ENCODE measurements at regions not wholly inside any gene's neighbourhood (a gene's known extent, or its start where the extent isn't known, plus 50 kb on each side); places are given as distances from the start of the nearest gene placed in this dataset.

- Histone ChIP-seq H3K27ac (no peak overlapping the region), H3K9ac (ENCODE audit: low read depth in 2 of 2, low read length in 2 of 2) (no peak overlapping the region), H3K27me3 (no peaks in the 10 kb centered on the region), H3K36me3 (no peaks in the 10 kb centered on the region), H3K4me3 (no peak overlapping the region), H3K4me1 (no peaks in the 10 kb centered on the region), H3K9me3 (no peaks in the 10 kb centered on the region)
- TF ChIP-seq CTCF (IDR thresholded peaks at IDR 0.05) = no peak
- no peak for DNase-seq
- intact Hi-C loops (cut with DNase I) = no loop called here
These were observed 521.7 kb upstream of the MCTP2 start for GRCh38 chr15:93709708-93710107.

- H3K9ac ChIP-seq (ENCODE audit: low read depth in 2 of 2, low read length in 2 of 2) = no peak overlapping the region
- DNase-seq = no peak
- intact Hi-C loops (cut with DNase I) = no loop called here
- no peaks in the 10 kb centered on the region for H3K36me3 ChIP-seq
- no peaks in the 10 kb centered on the region for H3K9me3 ChIP-seq
- H3K27ac ChIP-seq = no peak overlapping the region
- no peak for TF ChIP-seq CTCF (IDR thresholded peaks at IDR 0.05)
- H3K27me3 ChIP-seq = no peaks in the 10 kb centered on the region
- H3K4me3 ChIP-seq = no peak overlapping the region
- H3K4me1 ChIP-seq = no peaks in the 10 kb centered on the region
These were observed 522.5 kb upstream of the MCTP2 start for GRCh38 chr15:93708724-93709445.

- H3K9ac ChIP-seq (ENCODE audit: low read depth in 2 of 2, low read length in 2 of 2) = no peak overlapping the region
- no peaks in the 10 kb centered on the region for H3K9me3 ChIP-seq
- no peak for TF ChIP-seq CTCF (IDR thresholded peaks at IDR 0.05)
- H3K36me3 ChIP-seq = no peaks in the 10 kb centered on the region
- intact Hi-C loops (cut with DNase I) = no loop called here
- H3K27me3 ChIP-seq = no peaks in the 10 kb centered on the region
- no peak overlapping the region for H3K4me3 ChIP-seq
- no peak overlapping the region for H3K27ac ChIP-seq
- no peaks in the 10 kb centered on the region for H3K4me1 ChIP-seq
- DNase-seq = no peak
These were observed 523.6 kb upstream of the MCTP2 start for GRCh38 chr15:93707751-93708150.

- Histone ChIP-seq H3K4me3 (no peak overlapping the region), H3K9me3 (no peaks in the 10 kb centered on the region), H3K27ac (no peak overlapping the region), H3K9ac (ENCODE audit: low read depth in 2 of 2, low read length in 2 of 2) (no peak overlapping the region), H3K27me3 (no peaks in the 10 kb centered on the region), H3K4me1 (no peaks in the 10 kb centered on the region), H3K36me3 (no peaks in the 10 kb centered on the region)
- no peak for DNase-seq
- TF ChIP-seq CTCF (IDR thresholded peaks at IDR 0.05) = no peak
- intact Hi-C loops (cut with DNase I) = no loop called here
These were observed 524.7 kb upstream of the MCTP2 start for GRCh38 chr15:93706495-93707292.

- TF ChIP-seq CTCF (IDR thresholded peaks at IDR 0.05) = no peak
- Histone ChIP-seq H3K4me1 (no peaks in the 10 kb centered on the region), H3K27ac (no peak overlapping the region), H3K9me3 (no peaks in the 10 kb centered on the region), H3K27me3 (no peaks in the 10 kb centered on the region), H3K36me3 (no peaks in the 10 kb centered on the region), H3K4me3 (no peak overlapping the region), H3K9ac (ENCODE audit: low read depth in 2 of 2, low read length in 2 of 2) (no peak overlapping the region)
- intact Hi-C loops (cut with DNase I) = no loop called here
- DNase-seq = no peak
These were observed 525.5 kb upstream of the MCTP2 start for GRCh38 chr15:93705753-93706455.
